Thyroid gland (tissue), 4 donors: ENCODE measurements at regions not wholly inside any gene's neighbourhood (a gene's known extent, or its start where the extent isn't known, plus 50 kb on each side); places are given as distances from the start of the nearest gene placed in this dataset.

Experiments used
- CTCF ChIP-seq, 6 experiments: fragments of 200-600 bp in 3 of 6; fragments of 450-650 bp in 3 of 6; sonication (generic) in 3 of 6; IDR thresholded peaks; one replicate each; pipeline ENCODE4 v1.5.1; 2016 to 2019; ENCODE audit warnings: antibody characterized with exemption in 6 of 6, mild to moderate bottlenecking in 2 of 6, inconsistent platforms in 1 of 6, moderate library complexity in 1 of 6
- POLR2A ChIP-seq, 2 donors: fragments of 450-650 bp; IDR thresholded peaks; one replicate each; pipeline ENCODE4 v1.6.1; 2017; ENCODE audit warnings: antibody characterized with exemption in 2 of 2, mild to moderate bottlenecking in 2 of 2, moderate library complexity in 1 of 2

DNA sequence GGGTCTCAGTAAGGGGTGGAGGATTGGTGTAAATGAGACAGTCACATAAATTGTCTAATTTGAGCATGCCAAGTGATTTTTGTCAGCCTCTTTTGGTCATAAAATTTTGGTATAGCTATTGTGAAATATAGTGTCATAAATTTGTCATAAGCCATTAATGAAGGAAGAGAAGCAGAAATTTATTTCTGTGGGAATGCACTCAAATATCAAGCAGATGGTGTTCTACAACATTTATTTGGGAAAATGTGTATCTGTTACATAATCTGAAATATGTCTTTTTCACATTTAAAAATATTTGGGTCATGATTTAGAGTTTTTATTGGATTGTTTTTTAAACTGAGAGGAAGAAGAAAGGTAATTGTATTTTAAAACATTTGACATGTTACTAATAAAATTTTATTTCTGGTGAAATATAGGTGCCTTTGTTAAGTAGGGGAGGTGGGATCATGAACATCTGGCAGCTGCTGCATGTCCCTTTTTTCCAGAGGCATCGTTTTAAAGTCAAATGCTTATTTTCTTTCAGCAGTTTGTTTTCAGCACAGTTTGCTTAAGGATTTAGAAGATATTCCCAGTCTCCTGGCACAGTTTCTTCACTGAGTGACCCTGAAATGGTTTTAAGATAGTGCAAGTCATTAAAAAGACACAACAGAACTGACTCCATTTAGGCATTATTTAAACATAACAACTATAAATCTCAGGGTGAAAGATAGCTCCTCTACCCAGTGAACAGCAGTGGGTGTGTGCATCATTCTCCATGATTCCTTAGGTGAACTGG lies 371.7 kb downstream of the SNAPC1 start:
- TF ChIP-seq CTCF (IDR thresholded peaks at IDR 0.05) (no peak), POLR2A (IDR thresholded peaks at IDR 0.05) (no peak)
